OCI-LY1 (cell line): ENCODE measurements at regions not wholly inside any gene's neighbourhood (a gene's known extent, or its start where the extent isn't known, plus 50 kb on each side); places are given as distances from the start of the nearest gene placed in this dataset.

ENCODE experiments used
- CTCF ChIP-seq: fragments of 200-600 bp; sonication (generic), shearing (Covaris generic); IDR thresholded peaks from 2 replicates; pipeline ENCODE4 v1.5.1; 2017; ENCODE audit warnings: mild to moderate bottlenecking, antibody characterized with exemption, low read length, moderate library complexity, mixed read lengths
- EZH2 ChIP-seq: fragments of 200-600 bp; sonication (generic), shearing (Covaris generic); IDR thresholded peaks from 2 replicates; pipeline ENCODE4 v1.8.0; 2017; ENCODE audit warnings: borderline replicate concordance, mixed run types, mild to moderate bottlenecking, antibody characterized with exemption, low read length, moderate library complexity, mixed read lengths

GRCh38 chr6:87945181-87945580, 102.5 kb upstream of the SPACA1 start:
- TF ChIP-seq CTCF, result no peak
- TF ChIP-seq EZH2, result no peak
